ENCODE measurements at regions not wholly inside any gene's neighbourhood (a gene's known extent, or its start where the extent isn't known, plus 50 kb on each side); places are given as distances from the start of the nearest gene placed in this dataset.

GRCh38 chr10:25084447-25084846 is 68.0 kb downstream of the THNSL1 start:
- Histone ChIP-seq H3K14ac (replicated peaks; ENCODE audit: low read depth, low read length) (no peak overlapping the region), H3K27ac (ENCODE audit: insufficient read depth, low read length) (no peak overlapping the region), H3K36me3 (ENCODE audit: control insufficient read depth, insufficient read depth, low read length) (no peaks in the 10 kb centered on the region), H4K8ac (ENCODE audit: low read depth in 2 of 2, low read length in 2 of 2) (no peak overlapping the region), H3K9ac (ENCODE audit: low read depth, low read length) (no peak overlapping the region), H2AFZ (replicated peaks; ENCODE audit: low read length, poor library complexity) (no peak overlapping the region), H3K9me3 (ENCODE audit: control insufficient read depth, insufficient read depth, low read length) (no peaks in the 10 kb centered on the region), H4K20me1 (ENCODE audit: insufficient read depth, low read length) (no peaks in the 10 kb centered on the region), H3K18ac (ENCODE audit: low read depth, low read length) (no peak overlapping the region), H2BK20ac (ENCODE audit: low read depth, low read length) (no peak overlapping the region), H2BK5ac (ENCODE audit: low read depth, low read length, poor library complexity, severe bottlenecking) (no peak overlapping the region), H3K9me1 (ENCODE audit: insufficient read depth, low read length) (no peaks in the 10 kb centered on the region), H2BK120ac (ENCODE audit: low read depth, low read length) (no peak overlapping the region), H2BK15ac (ENCODE audit: low read depth, low read length) (no peak overlapping the region), H3K4me3 (ENCODE audit: insufficient read depth, low read depth, low read length) (no peak overlapping the region), H3K27me3 (ENCODE audit: control insufficient read depth, insufficient read depth, low read length) (no peaks in the 10 kb centered on the region; the same call in none of the 2 replicates), H3K79me1 (ENCODE audit: low read depth in 1 of 2, low read length in 2 of 2) (no peaks in the 10 kb centered on the region), H3K23ac (ENCODE audit: low read depth, low read length) (no peak overlapping the region), H3K4ac (ENCODE audit: low read depth, low read length) (no peak overlapping the region), H2AK9ac (replicated peaks; ENCODE audit: low read depth, low read length, poor library complexity) (no peak overlapping the region), H3K4me2 (ENCODE audit: low read depth, low read length) (no peak overlapping the region), H4K91ac (ENCODE audit: insufficient read depth, low read depth, low read length) (no peak overlapping the region), H4K5ac (ENCODE audit: low read depth, low read length) (no peak overlapping the region), H3K56ac (ENCODE audit: extremely low read depth, insufficient read depth, low read length) (no peak overlapping the region), H3K4me1 (ENCODE audit: control insufficient read depth, insufficient read depth, low read length) (peaks cover 1% of the 10 kb centered on the region; the same call in 1 of the 2 replicates), H2AK5ac (ENCODE audit: low read depth, low read length) (no peak overlapping the region)
- TF ChIP-seq MAZ (IDR thresholded peaks at IDR 0.05; ENCODE audit: borderline replicate concordance, low read depth, low read length) (no peak), MXI1 (IDR thresholded peaks at IDR 0.05; ENCODE audit: borderline replicate concordance, low read depth, low read length) (no peak), POLR2A (IDR thresholded peaks at IDR 0.05; ENCODE audit: low read depth, low read length) (no peak), RCOR1 (IDR thresholded peaks at IDR 0.05; ENCODE audit: insufficient replicate concordance, low read length) (no peak), RFX5 (IDR thresholded peaks at IDR 0.05; ENCODE audit: low read depth, low read length) (no peak), CEBPB (IDR thresholded peaks at IDR 0.05; ENCODE audit: low read depth, low read length) (no peak), CHD1 (IDR thresholded peaks at IDR 0.05; ENCODE audit: low read depth, low read length) (no peak), RAD21 (IDR thresholded peaks at IDR 0.05; ENCODE audit: low read length) (no peak), BHLHE40 (IDR thresholded peaks at IDR 0.05; ENCODE audit: low read depth, low read length) (no peak), MAFK (IDR thresholded peaks at IDR 0.05; ENCODE audit: low read depth, low read length) (no peak)
- TF ChIP-seq, protein P1, sequence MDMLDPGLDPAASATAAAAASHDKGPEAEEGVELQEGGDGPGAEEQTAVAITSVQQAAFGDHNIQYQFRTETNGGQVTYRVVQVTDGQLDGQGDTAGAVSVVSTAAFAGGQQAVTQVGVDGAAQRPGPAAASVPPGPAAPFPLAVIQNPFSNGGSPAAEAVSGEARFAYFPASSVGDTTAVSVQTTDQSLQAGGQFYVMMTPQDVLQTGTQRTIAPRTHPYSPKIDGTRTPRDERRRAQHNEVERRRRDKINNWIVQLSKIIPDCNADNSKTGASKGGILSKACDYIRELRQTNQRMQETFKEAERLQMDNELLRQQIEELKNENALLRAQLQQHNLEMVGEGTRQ (IDR thresholded peaks at IDR 0.05; ENCODE audit: low read depth, low read length), result no peak
- 83% methylated on average over 2 of the region's 3 CpGs; no CpG with 5 or more reads in 1 of the 2 experiments for WGBS, 2 experiments (ENCODE audit: extremely low coverage in 2 of 2, insufficient read length in 1 of 2)
- ChIA-PET POLR2A (ENCODE audit: unreplicated experiment) (no interaction called here), CTCF (interaction anchor here (1.6 kb wide), 1 partner anchor 29 kb away, joined by 3 read pairs; no protein-coding TSS in a partner anchor)
- intact Hi-C loops (cut with micrococcal nuclease) (no loop called here), in situ Hi-C loops (cut with MboI; ENCODE audit: low sequenced_read_pairs) (no loop called here), dilution Hi-C loops (cut with HindIII; ENCODE audit: low sequenced_read_pairs, unreplicated experiment) (no loop called here)
- ATAC-seq (ENCODE audit: low read depth) (no peak), DNase-seq (no peak)
- no TSS peak for BruUV-seq (replicated peaks)

Data from IMR-90 (cell line).